ENCODE measurements at regions not wholly inside any gene's neighbourhood (a gene's known extent, or its start where the extent isn't known, plus 50 kb on each side); places are given as distances from the start of the nearest gene placed in this dataset.

DNA sequence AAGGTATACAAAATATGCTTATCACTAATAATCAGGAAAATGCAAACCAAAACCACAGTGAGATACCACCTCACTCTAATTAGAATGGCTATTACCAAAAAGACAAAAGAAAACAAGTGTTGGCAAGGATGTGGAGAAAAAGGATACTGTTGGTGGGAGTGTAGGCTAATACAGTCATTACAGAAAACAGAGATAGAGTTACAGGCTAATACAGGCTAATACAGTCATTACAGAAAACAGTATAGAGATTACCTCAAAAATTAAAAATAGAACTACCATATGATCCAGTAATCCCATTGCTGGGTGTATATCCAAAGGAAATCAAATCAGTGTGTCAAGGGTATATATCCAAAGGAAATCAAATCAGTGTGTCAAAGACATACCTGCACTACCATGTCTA is 238.4 kb downstream of the PLPP3 start:
- no peak for ATAC-seq (replicated peaks)
- no peak for DNase-seq
- H3K4me1 Mint-ChIP-seq (ENCODE audit: low read depth in 2 of 2), result no peaks in the 10 kb centered on the region
- H3K27ac Mint-ChIP-seq, result no peak overlapping the region
- H3K27me3 Mint-ChIP-seq, result peaks cover 0 to 11% of the 10 kb centered on the region in 2 donors
- H3K9me3 Mint-ChIP-seq, result peaks cover under 1 to 8% of the 10 kb centered on the region in 2 donors
- no peak overlapping the region for H3K4me3 Mint-ChIP-seq
- H3K36me3 Mint-ChIP-seq (ENCODE audit: insufficient read depth), result peaks cover 5% of the 10 kb centered on the region

DNA sequence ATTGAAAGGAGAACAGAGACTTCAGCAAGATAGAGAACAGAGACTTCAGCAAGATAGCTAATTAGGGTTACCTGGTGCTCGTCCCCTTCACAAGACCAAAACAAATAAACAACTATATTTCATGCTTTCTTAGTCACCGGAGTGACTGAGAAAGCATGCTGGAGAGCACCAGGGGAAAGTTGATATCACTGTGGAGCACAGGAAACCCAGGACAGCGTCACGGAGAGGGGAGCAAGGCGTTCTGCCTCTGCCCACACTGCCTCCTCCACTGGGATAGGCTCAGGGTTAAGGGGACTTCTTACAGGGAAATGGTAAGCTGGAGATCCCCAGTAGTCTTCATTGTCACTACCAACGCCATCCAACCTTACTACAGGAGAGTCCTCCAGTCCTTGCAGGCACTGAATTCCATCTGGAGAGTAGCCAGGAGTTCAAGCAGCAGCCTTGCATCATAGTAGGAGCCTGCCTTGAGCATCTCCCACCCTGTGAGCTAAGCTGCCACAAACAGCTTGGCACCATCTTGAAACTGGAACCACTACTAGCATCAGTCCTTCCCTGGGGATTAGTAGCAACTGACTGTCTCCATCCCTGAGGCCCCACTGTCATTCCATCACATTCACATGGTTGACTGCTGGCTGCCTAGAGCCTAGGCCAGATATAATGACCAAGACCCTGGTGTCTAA is 239.4 kb downstream of the PLPP3 start:
- DNase-seq, result no peak
- Mint-ChIP-seq H3K4me3 (no peak overlapping the region), H3K27ac (no peak overlapping the region), H3K4me1 (ENCODE audit: low read depth in 2 of 2) (no peaks in the 10 kb centered on the region), H3K27me3 (peaks cover 0 to 11% of the 10 kb centered on the region in 2 donors), H3K9me3 (peaks cover 0 to 2% of the 10 kb centered on the region in 2 donors), H3K36me3 (ENCODE audit: insufficient read depth) (peaks cover 5% of the 10 kb centered on the region)
- ATAC-seq (replicated peaks), result no peak

- Mint-ChIP-seq H3K27me3 (peaks cover 0 to 11% of the 10 kb centered on the region in 2 donors), H3K4me1 (ENCODE audit: low read depth in 2 of 2) (no peaks in the 10 kb centered on the region), H3K27ac (no peak overlapping the region), H3K4me3 (no peak overlapping the region), H3K9me3 (peaks cover 0 to 2% of the 10 kb centered on the region in 2 donors), H3K36me3 (ENCODE audit: insufficient read depth) (peaks cover 5% of the 10 kb centered on the region)
- ATAC-seq (replicated peaks) (no peak), DNase-seq (no peak)
Measured at GRCh38 chr1:56339093-56339492, 240.3 kb downstream of the PLPP3 start.

GRCh38 chr1:56336982-56337381 is 242.4 kb downstream of the PLPP3 start:
- no peak for ATAC-seq (replicated peaks)
- Mint-ChIP-seq H3K4me3 (no peak overlapping the region), H3K27ac (no peak overlapping the region), H3K4me1 (ENCODE audit: low read depth in 2 of 2) (no peaks in the 10 kb centered on the region), H3K36me3 (ENCODE audit: insufficient read depth) (peaks cover 5% of the 10 kb centered on the region), H3K27me3 (peaks cover 0 to 11% of the 10 kb centered on the region in 2 donors), H3K9me3 (peaks cover 0 to 2% of the 10 kb centered on the region in 2 donors)
- DNase-seq, result no peak

- H3K27me3 Mint-ChIP-seq, result peaks cover 0 to 8% of the 10 kb centered on the region in 2 donors
- DNase-seq, result no peak
- H3K4me1 Mint-ChIP-seq (ENCODE audit: low read depth in 2 of 2), result no peaks in the 10 kb centered on the region
- H3K36me3 Mint-ChIP-seq (ENCODE audit: insufficient read depth), result peaks cover 3% of the 10 kb centered on the region
- no peak overlapping the region for H3K27ac Mint-ChIP-seq
- ATAC-seq (replicated peaks), result no peak
- peaks cover 0 to 2% of the 10 kb centered on the region in 2 donors for H3K9me3 Mint-ChIP-seq
- H3K4me3 Mint-ChIP-seq, result no peak overlapping the region
Measured at GRCh38 chr1:56335394-56335793, 244.0 kb downstream of the PLPP3 start.

DNA sequence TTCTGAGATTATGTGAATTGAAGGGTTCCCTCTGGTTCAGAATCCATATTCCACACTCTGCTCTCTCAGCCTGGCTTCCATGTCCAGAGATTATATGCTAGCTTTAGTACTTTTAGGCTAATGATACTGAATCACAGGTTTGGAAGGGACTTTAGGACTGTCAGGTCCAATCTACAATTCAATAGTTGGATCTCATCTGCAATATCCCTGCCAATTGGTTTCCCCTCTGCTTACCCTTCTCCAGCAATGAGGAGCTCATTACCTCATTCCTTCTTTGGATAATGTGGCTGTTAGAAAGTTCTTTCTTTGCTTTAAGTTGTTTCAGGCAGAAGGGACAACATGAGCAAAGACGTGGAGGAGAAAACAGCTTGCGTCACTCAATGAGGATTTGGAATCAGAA is 245.3 kb downstream of the PLPP3 start:
- no peak for DNase-seq
- H3K36me3 Mint-ChIP-seq (ENCODE audit: insufficient read depth), result peaks cover 3% of the 10 kb centered on the region
- H3K4me3 Mint-ChIP-seq, result no peak overlapping the region
- peaks cover 0 to 2% of the 10 kb centered on the region in 2 donors for H3K9me3 Mint-ChIP-seq
- no peaks in the 10 kb centered on the region for H3K27me3 Mint-ChIP-seq
- no peak for ATAC-seq (replicated peaks)
- H3K27ac Mint-ChIP-seq, result no peak overlapping the region
- no peaks in the 10 kb centered on the region for H3K4me1 Mint-ChIP-seq (ENCODE audit: low read depth in 2 of 2)

DNA sequence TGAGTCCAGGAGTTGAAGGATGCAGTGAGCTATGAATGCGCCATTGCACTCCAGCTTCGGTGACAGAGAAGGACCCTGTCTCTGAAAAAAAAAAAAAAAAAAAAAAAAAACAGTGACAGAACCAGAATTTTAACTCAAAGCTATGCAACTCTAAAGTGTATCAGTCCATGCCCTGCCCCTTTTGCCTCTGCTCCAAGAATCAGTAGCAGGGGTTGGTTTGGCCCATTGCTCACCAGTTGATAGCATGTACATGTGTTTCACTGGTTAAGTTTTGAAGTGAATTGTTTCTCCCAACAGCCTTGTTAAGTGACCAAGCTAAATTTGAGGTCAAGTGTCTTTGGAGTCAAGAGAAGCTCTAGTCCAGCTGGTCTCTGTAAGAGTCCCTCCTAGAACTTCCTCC is 245.9 kb downstream of the PLPP3 start:
- Mint-ChIP-seq H3K4me1 (ENCODE audit: low read depth in 2 of 2) (no peaks in the 10 kb centered on the region), H3K36me3 (ENCODE audit: insufficient read depth) (peaks cover 3% of the 10 kb centered on the region), H3K27me3 (no peaks in the 10 kb centered on the region), H3K4me3 (no peak overlapping the region), H3K9me3 (peaks cover 0 to 2% of the 10 kb centered on the region in 2 donors), H3K27ac (no peak overlapping the region)
- no peak for ATAC-seq (replicated peaks)
- no peak for DNase-seq

GRCh38 chr1:56331892-56332567 is 247.3 kb downstream of the PLPP3 start:
- DNase-seq, result no peak
- ATAC-seq (replicated peaks), result no peak
- Mint-ChIP-seq H3K4me1 (ENCODE audit: low read depth in 2 of 2) (no peaks in the 10 kb centered on the region), H3K9me3 (peaks cover 0 to 2% of the 10 kb centered on the region in 2 donors), H3K27ac (no peak overlapping the region), H3K4me3 (no peak overlapping the region), H3K36me3 (ENCODE audit: insufficient read depth) (no peaks in the 10 kb centered on the region), H3K27me3 (no peaks in the 10 kb centered on the region)

DNA sequence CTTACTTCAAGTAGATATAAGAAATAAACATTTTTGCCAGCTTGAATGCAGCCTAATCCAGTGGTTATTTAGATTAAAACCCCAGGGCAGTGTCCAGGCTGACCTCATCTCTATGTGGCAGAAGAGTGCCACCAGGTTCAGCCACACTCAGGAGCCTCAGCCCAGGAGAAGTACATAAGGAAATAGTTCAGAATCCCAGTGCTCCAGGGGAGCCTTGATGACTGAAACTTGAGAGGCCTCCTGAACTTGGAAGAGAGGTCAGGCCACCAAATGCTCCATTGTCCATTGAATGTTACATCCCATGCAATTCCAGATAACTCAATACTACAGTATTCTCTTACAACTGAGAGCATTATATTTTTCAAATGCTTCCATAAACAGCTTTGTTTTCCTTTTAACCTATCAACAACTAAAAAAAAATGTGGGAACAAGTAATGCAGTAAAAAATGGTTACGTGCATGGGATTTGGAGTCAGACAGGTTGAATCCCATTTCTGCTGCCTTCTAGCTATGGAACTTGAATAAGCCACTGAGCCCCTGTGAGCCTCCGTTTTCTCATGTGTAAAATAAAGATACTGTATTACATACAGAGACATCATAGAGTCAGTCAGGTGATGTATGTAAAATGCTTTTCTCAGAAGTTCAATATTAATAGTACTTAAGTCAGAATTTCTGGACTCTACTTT is 248.0 kb downstream of the PLPP3 start:
- H3K4me1 Mint-ChIP-seq (ENCODE audit: low read depth in 2 of 2), result no peaks in the 10 kb centered on the region
- ATAC-seq (replicated peaks) (no peak), DNase-seq (no peak)
- H3K27ac Mint-ChIP-seq, result no peak overlapping the region
- H3K9me3 Mint-ChIP-seq, result peaks cover 0 to 2% of the 10 kb centered on the region in 2 donors
- no peaks in the 10 kb centered on the region for H3K27me3 Mint-ChIP-seq
- no peaks in the 10 kb centered on the region for H3K36me3 Mint-ChIP-seq (ENCODE audit: insufficient read depth)
- no peak overlapping the region for H3K4me3 Mint-ChIP-seq

GRCh38 chr1:56330391-56331026 is 248.9 kb downstream of the PLPP3 start:
- Mint-ChIP-seq H3K27me3 (no peaks in the 10 kb centered on the region), H3K27ac (no peak overlapping the region), H3K36me3 (ENCODE audit: insufficient read depth) (no peaks in the 10 kb centered on the region), H3K4me3 (no peak overlapping the region), H3K4me1 (ENCODE audit: low read depth in 2 of 2) (no peaks in the 10 kb centered on the region), H3K9me3 (no peaks in the 10 kb centered on the region)
- ATAC-seq (replicated peaks) (no peak), DNase-seq (no peak)

DNA sequence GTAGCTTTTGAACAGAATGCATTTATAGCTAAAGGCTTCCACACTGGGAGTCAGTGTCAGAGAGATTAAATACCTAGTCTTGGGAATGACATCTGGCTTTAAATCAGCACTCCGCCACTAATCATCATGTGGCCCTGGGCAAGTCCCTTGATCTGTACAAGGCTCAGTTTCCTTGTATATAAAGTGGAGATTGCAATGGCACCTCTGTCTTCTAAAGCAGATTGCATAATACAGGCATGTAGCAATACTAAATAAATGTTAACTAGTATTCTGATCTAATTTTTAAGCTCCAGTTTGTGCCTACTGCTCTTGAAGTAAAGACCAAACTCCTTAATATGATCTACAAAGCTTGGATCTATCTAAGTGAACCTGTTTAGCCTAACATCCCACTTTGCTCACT is 249.4 kb downstream of the PLPP3 start:
- Mint-ChIP-seq H3K4me1 (ENCODE audit: low read depth in 2 of 2) (no peaks in the 10 kb centered on the region), H3K36me3 (ENCODE audit: insufficient read depth) (no peaks in the 10 kb centered on the region), H3K9me3 (no peaks in the 10 kb centered on the region), H3K27me3 (no peaks in the 10 kb centered on the region), H3K27ac (no peak overlapping the region), H3K4me3 (no peak overlapping the region)
- ATAC-seq (replicated peaks) (no peak), DNase-seq (no peak)

- ATAC-seq (replicated peaks) (no peak), DNase-seq (no peak)
- no peak overlapping the region for H3K27ac Mint-ChIP-seq
- no peaks in the 10 kb centered on the region for H3K9me3 Mint-ChIP-seq
- H3K4me3 Mint-ChIP-seq, result no peak overlapping the region
- no peaks in the 10 kb centered on the region for H3K27me3 Mint-ChIP-seq
- no peaks in the 10 kb centered on the region for H3K36me3 Mint-ChIP-seq (ENCODE audit: insufficient read depth)
- H3K4me1 Mint-ChIP-seq (ENCODE audit: low read depth in 2 of 2), result no peaks in the 10 kb centered on the region
Measured at GRCh38 chr1:56327195-56327594, 252.2 kb downstream of the PLPP3 start.

GRCh38 chr1:56326056-56326455 is 253.3 kb downstream of the PLPP3 start:
- no peaks in the 10 kb centered on the region for H3K9me3 Mint-ChIP-seq
- ATAC-seq (replicated peaks) (no peak), DNase-seq (no peak)
- H3K4me3 Mint-ChIP-seq, result no peak overlapping the region
- H3K4me1 Mint-ChIP-seq (ENCODE audit: low read depth in 2 of 2), result no peaks in the 10 kb centered on the region
- H3K36me3 Mint-ChIP-seq (ENCODE audit: insufficient read depth), result no peaks in the 10 kb centered on the region
- no peak overlapping the region for H3K27ac Mint-ChIP-seq
- H3K27me3 Mint-ChIP-seq, result no peaks in the 10 kb centered on the region

All from effector memory CD8-positive, alpha-beta T cell (primary cell).